ENCODE measurements at regions not wholly inside any gene's neighbourhood (a gene's known extent, or its start where the extent isn't known, plus 50 kb on each side); places are given as distances from the start of the nearest gene placed in this dataset.

DNA sequence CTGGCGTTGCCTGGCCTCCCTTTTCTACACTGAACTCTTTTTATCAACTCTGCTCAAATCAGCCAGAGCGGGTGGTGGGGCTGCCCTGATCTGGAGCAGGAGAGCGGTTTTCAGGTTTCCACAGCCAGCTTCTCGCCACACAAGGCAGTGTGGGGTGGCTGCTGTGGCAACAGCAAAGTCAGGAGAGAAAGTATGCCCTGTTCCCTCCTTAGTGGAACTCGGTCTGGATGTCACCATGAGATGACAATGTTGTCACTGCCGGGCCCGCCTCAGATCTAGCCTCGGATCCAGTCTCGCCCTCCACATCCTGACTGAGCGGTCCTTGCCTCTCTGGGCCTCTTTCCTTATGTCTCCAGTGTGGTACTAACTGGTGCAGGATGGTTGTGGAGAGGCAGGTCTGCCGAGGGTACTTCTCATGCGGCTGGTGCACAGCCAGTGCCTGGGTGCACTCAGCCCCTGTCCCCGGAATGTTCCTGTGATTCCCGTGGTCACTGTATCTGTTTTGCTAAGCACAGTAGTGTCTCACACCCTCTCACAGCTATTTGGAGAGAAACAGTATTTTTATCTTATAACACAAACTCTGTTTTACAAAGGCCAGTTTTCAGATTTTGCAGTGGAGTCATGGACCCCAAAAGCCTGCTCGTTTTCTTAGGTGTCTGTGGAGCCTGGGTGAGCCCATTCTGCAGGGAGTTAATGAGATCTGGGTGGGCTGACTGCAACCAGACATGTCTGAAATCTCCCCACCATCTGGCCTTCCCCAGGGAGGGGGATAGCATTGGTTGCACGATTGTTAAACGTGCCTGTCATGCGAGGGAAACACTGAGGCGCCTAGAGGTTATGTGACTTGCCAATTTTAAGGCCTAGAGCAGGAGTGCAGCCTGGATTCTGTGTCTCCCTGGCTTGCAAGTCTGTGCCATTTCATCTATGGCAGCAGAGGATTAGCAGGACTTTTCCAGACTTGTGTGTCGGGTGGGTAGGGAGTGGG lies 261.1 kb upstream of the AGAP1 start:
- DNase-seq, result no peak

DNA sequence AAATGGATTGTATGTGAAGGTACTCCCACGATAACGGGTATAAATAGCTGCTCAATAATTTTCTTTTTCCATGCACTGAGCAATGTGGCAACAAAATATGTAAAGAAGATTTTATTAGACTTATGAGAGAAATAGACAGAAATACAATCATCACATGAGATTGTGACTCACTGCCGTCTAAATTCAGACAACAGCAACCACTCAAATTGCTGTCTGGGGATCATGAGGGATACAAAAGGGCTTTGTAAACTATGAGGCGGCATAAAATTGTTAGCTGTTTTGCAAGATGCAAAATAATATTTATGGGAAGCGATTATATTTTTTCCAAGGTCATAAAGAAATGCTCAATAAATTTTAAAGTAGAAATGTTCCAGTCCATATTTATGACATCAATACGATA lies 259.1 kb upstream of the AGAP1 start:
- no peak for DNase-seq

More for the DNA sequence above, 261.1 kb upstream of the AGAP1 start:
- in situ Hi-C loops (cut with HindIII; ENCODE audit: low pct_ligation_motif_present, low pct_unique_long_range_greater_than_20kb, low sequenced_read_pairs), result no loop called here

DNA sequence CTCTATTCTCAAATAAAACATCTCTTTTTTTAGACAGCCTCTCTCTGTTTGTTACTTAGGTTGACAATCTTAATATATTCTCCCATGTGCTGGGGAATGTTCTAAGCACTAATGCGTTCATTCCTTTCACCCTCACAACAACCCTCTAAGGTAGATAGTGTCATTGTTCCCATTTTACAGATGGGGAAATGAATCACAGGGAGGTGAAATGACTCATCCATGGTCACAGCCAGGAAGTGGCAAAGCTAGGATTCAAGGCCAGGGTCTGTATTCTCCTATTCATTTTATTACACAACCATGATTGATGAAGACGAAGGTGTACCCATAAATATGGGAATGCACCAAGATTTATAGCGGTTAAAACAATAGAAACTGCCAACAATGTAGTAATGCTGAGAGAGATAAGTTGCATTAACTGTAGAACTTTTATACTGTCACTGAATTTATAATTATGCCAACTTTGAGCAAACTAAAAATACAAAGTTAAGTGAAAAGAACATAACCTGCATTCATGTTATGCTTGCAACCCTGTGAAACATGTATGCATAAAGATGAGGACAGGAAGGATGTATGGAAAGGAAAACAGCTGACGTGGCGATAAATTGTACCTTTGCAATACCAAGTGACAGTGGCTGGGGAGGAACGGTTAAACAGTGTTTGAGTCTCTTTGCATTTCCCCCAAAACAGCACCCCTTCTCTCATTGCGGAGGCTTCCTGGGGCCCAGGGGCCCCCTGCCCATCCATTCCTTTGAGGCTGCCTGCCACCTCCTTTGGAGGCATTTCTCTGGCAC lies 257.7 kb upstream of the AGAP1 start:
- no peak for DNase-seq
- in situ Hi-C loops (cut with HindIII; ENCODE audit: low pct_ligation_motif_present, low pct_unique_long_range_greater_than_20kb, low sequenced_read_pairs), result no loop called here

More for the DNA sequence above, 259.1 kb upstream of the AGAP1 start:
- in situ Hi-C loops (cut with HindIII; ENCODE audit: low pct_ligation_motif_present, low pct_unique_long_range_greater_than_20kb, low sequenced_read_pairs), result no loop called here

DNA sequence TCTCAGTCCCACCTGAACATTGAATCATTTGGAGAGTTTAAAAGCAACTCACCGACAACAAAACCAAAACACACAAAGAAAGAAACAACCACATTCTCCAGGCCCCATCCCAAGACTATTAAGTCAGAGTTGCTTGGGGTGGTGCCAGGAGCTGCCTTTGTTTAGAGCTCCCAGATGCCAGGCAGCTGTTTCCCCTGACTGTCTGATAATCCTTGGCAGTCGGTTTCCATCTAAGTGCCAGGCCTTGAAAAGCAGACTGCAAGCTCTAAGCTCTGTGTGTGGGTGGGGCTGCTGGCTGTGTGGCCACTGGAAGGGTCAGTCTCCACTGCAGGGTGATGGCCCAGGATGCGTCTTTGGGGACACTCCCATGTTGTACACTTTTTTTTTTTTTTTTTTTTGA lies 255.3 kb upstream of the AGAP1 start:
- in situ Hi-C loops (cut with HindIII; ENCODE audit: low pct_ligation_motif_present, low pct_unique_long_range_greater_than_20kb, low sequenced_read_pairs), result no loop called here
- DNase-seq, result no peak

DNA sequence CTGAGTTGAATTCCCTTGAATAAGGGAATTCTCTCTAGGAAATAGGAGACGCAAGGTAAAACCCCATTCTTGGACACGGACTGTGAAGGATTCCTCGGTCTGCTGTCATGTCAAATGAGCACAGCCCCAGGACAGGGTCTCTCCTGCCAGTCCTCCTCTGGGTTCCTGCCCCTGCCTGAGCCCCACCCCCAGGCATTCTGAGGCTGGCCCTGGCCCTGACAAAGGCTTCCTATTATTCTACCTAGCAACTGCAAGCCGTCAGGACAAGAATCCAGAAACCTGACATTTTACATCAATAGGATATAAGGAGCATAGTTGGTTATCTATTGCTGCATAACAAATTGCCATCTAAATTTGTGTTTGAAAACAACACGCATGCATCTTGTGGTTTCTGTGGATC lies 253.3 kb upstream of the AGAP1 start:
- in situ Hi-C loops (cut with HindIII; ENCODE audit: low pct_ligation_motif_present, low pct_unique_long_range_greater_than_20kb, low sequenced_read_pairs), result no loop called here
- no peak for DNase-seq

DNA sequence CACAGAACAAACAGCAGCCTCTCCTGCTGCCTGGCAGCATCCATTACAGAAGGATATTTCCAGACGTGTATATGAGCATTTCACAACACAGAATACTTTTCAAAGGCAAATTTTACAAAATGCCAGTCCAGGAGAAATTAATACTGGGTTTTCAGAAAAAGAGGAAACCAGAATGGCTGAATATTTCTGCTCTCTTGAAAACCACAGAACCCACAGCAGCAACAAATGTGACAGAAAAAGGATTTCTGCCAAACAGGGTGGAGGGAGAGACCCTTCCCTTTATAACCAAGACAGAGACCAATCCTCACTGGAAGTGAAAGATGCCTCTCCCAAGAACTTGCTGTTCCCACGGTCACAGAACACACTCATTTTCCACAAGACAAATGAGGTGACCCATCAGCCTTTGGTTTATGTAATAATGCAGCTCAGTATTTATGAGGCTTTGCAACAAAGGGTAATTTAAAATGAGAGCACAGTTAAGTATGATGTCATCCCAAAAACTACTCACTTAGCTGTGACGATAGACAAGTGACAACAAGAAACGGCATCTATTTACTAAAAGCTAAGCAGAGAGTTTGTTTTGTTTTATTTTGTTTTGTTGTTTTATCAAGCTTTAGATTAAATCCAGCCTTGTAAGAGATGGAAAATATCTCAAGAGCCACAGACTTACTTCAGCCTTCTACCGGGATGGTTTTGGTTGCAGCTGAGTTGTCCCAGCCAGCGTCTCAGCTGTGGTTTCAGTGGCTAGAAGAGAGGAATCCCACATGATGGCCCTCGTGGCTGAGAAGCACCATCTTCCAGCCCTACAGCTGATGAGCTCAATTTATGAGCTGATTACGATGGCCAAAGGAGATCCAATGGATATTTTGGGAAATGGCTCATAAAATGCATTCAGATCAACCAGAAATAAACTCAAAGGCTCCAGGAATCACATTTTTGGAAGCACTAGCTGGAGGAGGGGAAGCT lies 249.3 kb upstream of the AGAP1 start:
- in situ Hi-C loops (cut with HindIII; ENCODE audit: low pct_ligation_motif_present, low pct_unique_long_range_greater_than_20kb, low sequenced_read_pairs), result no loop called here
- no peak for DNase-seq

DNA sequence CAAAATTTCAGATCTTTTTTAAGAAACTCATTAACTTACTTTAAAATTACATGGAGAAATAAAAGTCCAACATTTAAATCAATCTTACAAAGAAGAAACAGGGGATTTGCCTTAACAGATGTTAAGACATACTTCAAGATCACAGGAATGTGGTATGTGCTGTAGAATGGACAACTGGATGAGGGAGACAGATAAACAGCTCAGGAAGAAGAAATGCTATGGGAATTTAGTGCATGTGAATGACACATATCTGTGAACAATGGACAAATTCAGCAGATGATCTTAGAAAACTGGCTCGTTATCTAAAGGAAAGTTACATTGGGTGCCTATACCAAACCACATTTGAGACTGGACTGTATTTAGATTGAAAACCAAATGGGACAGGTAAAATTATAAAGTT lies 246.8 kb upstream of the AGAP1 start:
- in situ Hi-C loops (cut with HindIII; ENCODE audit: low pct_ligation_motif_present, low pct_unique_long_range_greater_than_20kb, low sequenced_read_pairs), result no loop called here
- no peak for DNase-seq

DNA sequence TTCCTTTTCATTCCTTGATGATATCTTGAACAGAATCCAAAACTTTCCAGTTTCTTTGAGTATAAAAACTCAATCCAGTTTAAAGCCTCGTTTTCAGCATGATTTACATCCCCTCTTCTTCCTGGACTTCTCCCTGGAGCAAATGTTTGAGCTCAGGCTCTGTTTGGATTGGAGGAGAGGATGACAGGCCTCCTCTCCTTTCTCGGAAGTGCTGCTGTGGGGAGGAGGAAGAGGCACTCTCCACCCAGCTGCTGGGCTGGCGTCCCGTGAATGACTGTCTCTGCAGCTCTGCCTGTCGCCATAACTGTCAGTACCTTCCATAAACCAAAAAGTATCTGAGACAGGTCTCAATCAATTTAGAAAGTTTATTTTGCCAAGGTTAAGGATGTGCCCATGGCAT lies 238.2 kb upstream of the AGAP1 start:
- no peak for DNase-seq
- in situ Hi-C loops (cut with HindIII; ENCODE audit: low pct_ligation_motif_present, low pct_unique_long_range_greater_than_20kb, low sequenced_read_pairs), result no loop called here

DNA sequence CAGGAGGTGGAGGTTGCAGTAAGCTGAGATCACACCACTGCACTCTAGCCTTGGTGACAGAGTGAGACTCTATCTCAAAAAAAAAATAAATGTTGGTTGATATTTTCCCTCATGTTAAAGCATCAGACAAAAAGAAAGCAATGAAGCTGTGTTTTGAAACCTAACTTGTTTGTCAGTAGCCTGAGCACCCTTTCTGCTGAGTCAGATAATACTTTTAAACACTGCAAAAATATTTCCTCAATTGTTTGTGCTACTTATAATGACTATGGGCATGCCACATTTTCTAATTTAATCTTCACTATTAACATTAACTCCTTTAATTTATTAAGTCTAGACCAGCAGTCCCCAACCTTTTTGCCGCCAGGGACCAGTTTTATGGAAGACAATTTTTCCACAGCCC lies 236.3 kb upstream of the AGAP1 start:
- no peak for DNase-seq
- in situ Hi-C loops (cut with HindIII; ENCODE audit: low pct_ligation_motif_present, low pct_unique_long_range_greater_than_20kb, low sequenced_read_pairs), result no loop called here

DNA sequence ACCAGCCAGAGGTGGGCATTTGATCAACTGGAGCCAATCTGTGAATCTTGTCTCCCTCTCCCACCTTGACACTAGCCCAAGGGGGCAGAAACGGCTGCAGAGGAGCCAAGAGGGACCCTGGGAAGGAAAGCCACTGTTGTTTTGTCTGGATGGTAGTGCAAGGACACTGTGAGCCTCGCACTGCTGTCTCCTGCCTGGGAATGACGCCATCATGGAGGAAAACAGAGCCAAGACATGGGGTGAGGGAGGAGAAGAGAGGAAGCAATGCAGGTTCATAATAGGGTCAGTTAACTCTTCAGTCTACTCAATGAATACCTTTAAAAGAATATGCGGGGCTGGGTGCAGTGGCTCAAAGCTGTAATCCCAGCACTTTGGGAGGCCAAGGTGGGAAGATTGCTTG lies 231.1 kb upstream of the AGAP1 start:
- DNase-seq, result no peak
- in situ Hi-C loops (cut with HindIII; ENCODE audit: low pct_ligation_motif_present, low pct_unique_long_range_greater_than_20kb, low sequenced_read_pairs), result no loop called here

DNA sequence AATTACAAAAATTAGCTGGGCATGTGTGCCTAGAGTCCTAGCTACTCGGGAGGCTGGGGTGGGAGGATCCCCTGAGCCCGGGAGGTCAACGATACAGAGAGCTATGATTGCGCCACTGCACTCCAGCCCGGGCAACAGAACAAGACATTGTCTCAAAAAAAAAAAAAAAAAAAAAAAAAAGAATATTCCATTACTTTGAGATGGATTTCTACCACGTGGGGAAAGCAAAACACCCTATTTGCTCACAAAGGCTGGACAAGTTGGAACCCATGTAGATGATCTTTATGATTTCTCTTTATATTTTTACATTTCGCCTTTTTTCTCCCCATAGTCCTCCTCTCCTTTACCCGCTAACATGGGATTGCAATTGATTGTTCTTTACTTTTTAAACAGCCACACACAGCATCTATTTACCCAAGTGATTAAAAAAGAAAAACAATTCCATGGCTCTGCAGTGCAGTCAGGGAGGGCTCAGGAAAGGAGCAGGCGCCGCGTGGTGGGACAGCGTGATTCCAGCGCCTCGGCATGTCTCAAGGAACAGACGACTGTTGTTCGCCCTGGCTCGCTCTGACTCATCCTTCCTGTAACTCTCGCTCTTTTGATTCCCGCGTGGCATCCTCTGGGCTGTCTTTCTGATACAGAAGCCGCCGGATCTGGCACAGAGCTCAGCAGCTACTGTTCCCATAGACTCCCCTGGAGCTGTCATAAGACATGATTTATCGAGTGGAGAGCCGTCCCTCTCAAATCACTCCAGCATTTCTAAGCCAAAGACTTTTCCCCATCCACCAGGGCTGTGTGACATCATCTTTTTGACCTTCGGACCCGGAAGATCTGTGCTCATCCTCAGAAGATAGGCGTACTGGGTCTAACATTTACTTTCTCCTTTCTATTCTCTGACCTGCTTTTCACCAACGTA lies 230.4 kb upstream of the AGAP1 start:
- in situ Hi-C loops (cut with HindIII; ENCODE audit: low pct_ligation_motif_present, low pct_unique_long_range_greater_than_20kb, low sequenced_read_pairs), result no loop called here
- peak; percentile 92 for DNase-seq

DNA sequence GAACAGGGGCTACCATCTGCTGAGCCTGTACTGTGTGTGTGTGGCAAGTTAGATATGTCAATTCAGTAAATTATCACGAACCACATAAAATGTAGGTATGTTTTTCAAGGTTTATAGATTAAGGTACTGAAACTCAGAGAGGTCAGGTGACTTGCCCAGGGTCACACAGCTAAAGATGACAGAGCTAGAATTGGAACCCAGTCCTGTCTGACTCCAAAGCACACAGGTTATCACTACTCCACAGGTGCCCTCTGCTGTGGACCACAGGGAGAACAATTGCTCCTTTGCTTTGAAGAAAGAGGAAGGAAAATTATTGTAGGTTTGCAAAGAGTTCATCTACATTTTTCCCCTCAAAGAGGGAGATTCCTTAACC lies 229.7 kb upstream of the AGAP1 start:
- DNase-seq, result peak; percentile 17
- in situ Hi-C loops (cut with HindIII; ENCODE audit: low pct_ligation_motif_present, low pct_unique_long_range_greater_than_20kb, low sequenced_read_pairs), result no loop called here

DNA sequence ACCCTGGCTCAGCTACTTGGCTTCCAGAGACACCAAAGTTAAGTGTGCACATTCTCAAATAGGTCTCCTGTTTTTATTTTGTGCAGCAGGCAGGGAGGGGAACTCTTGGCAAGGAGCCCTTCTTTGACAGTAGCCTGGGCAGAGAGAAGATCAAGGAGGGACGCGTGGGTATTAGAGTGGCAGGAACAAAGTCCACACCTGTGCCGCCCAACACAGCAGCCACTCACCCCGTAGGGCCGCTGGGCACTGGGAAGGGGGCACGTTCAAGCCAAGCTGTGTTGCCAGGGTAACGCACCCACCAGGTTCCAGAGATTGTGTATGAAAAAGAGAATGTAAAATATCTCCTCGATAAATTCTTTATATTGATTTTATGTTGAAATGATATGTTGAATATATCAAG lies 229.3 kb upstream of the AGAP1 start:
- no peak for DNase-seq
- in situ Hi-C loops (cut with HindIII; ENCODE audit: low pct_ligation_motif_present, low pct_unique_long_range_greater_than_20kb, low sequenced_read_pairs), result no loop called here

DNA sequence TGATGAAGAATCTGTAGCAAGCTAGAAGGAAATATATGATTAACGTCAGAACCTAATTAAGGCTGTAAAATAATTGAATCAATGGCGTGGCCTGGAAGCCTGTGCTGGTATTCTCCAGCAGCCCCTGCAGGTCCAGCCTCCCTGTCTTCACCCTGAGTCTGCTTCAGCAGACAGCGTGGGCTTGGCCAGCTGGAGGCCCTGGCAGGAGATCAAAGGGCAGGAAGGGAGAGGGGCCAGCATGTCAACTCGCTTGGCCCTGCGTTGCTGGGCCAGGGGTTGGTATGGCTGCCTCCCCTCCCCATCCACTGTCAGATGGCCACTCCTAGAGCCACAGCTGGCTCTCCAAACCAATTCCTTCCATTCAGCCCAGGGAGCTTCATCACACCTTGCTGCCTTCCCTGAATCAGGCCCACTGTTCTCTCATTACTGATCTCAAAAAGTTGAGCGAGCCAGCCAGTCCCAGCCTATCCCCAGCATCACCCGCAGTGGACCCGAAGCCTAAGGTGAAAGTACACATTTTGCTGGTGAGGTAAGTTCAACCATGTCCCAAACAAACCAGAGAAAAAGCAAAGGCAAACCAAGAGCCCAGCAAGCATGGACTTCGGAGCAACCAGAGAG lies 228.4 kb upstream of the AGAP1 start:
- in situ Hi-C loops (cut with HindIII; ENCODE audit: low pct_ligation_motif_present, low pct_unique_long_range_greater_than_20kb, low sequenced_read_pairs), result no loop called here

DNA sequence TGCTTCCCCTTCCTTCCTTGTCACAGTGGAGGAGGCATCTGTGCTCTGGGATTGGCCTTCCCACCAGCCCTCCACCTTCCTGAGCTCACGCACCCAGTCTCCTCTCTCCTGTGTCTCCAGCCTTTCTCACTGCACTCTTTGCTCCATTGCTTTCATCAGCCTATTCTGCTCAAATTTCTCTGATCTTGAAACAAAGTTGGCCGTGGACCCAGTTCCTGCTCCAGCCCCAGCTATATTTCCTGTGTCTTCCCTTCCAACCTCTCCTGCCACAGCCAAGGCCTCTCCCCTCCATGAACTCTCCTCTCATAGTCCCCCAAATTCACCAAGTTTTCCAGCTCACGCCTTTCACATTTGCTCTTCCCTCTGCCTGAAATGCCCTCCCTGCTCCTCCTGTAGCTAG lies 226.6 kb upstream of the AGAP1 start:
- DNase-seq, result no peak
- in situ Hi-C loops (cut with HindIII; ENCODE audit: low pct_ligation_motif_present, low pct_unique_long_range_greater_than_20kb, low sequenced_read_pairs), result no loop called here

More for the DNA sequence above, 228.4 kb upstream of the AGAP1 start:
- no peak for DNase-seq

DNA sequence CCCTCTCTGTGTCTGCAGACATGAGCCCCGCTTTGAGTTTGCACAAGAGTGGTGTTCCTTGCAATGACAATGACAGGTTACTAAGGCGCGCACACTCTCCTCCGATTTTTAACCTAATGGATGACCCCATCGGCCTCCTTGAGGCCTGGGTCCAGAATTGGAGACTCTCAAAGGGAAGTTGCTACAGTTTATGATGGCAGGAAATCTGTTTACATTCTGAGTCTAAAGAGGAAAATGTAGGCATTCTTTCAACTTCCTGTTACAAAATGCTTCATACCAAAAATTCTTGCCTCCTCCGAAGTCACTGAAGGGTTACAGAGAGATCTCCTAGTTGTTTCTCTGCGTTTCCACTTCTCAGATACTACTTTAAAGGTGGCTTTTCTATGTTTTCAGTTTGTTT lies 225.3 kb upstream of the AGAP1 start:
- in situ Hi-C loops (cut with HindIII; ENCODE audit: low pct_ligation_motif_present, low pct_unique_long_range_greater_than_20kb, low sequenced_read_pairs), result no loop called here

DNA sequence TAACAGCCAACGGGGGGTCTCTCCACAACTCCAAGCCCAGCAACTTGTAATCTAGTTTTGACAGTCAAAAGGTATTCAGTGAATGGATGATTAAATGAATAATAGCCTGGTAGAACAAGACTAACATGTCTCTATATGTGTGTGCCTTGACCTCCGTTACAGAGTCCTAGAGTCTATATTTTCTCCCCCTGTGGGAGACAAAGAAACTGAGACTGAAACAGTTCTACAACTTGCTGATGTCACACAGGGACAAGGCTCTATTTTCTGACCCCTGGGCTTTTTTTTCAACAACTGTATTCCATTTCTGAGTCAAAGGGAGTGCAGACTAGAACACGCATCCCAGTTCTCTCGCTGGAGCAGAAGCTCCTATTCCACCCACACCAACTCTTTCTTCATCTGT lies 223.6 kb upstream of the AGAP1 start:
- DNase-seq, result no peak
- in situ Hi-C loops (cut with HindIII; ENCODE audit: low pct_ligation_motif_present, low pct_unique_long_range_greater_than_20kb, low sequenced_read_pairs), result no loop called here

More for the DNA sequence above, 225.3 kb upstream of the AGAP1 start:
- DNase-seq, result peak; percentile 11

Measured in ACHN (cell line).